ENCODE measurements at regions not wholly inside any gene's neighbourhood (a gene's known extent, or its start where the extent isn't known, plus 50 kb on each side); places are given as distances from the start of the nearest gene placed in this dataset.

- TF ChIP-seq, protein P1, sequence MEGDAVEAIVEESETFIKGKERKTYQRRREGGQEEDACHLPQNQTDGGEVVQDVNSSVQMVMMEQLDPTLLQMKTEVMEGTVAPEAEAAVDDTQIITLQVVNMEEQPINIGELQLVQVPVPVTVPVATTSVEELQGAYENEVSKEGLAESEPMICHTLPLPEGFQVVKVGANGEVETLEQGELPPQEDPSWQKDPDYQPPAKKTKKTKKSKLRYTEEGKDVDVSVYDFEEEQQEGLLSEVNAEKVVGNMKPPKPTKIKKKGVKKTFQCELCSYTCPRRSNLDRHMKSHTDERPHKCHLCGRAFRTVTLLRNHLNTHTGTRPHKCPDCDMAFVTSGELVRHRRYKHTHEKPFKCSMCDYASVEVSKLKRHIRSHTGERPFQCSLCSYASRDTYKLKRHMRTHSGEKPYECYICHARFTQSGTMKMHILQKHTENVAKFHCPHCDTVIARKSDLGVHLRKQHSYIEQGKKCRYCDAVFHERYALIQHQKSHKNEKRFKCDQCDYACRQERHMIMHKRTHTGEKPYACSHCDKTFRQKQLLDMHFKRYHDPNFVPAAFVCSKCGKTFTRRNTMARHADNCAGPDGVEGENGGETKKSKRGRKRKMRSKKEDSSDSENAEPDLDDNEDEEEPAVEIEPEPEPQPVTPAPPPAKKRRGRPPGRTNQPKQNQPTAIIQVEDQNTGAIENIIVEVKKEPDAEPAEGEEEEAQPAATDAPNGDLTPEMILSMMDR (IDR thresholded peaks at IDR 0.05) = no peak
- no peak for TF ChIP-seq EZH2 (IDR thresholded peaks at IDR 0.05; ENCODE audit: borderline replicate concordance, insufficient read depth, low read depth, low read length, poor library complexity, severe bottlenecking)
- Mint-ChIP-seq H3K9me3 (ENCODE audit: insufficient read depth) (no peaks in the 10 kb centered on the region), H3K4me3 (no peak overlapping the region), H3K27ac (no peak overlapping the region), H3K27me3 (peaks cover 31% of the 10 kb centered on the region), H3K4me1 (no peaks in the 10 kb centered on the region)
- H3K27ac ChIP-seq (ENCODE audit: low read length in 2 of 2) = no peak overlapping the region
- WGBS (ENCODE audit: insufficient coverage) = 75% methylated on average over 5 of the region's 6 CpGs
- no peak for ATAC-seq (ENCODE audit: low read depth)
- no peaks in the 10 kb centered on the region for H3K36me3 ChIP-seq (replicated peaks in 1 of 2; ENCODE audit: control extremely low read depth in 1 of 2, control insufficient read depth in 1 of 2, extremely low read depth in 1 of 2, insufficient read depth in 2 of 2, low read length in 1 of 2)
- peaks cover 0 to 8% (median 0%) of the 10 kb centered on the region in 4 experiments for H3K27me3 ChIP-seq (replicated peaks in 1 of 4; ENCODE audit: control extremely low read depth in 1 of 4, control insufficient read depth in 3 of 4, insufficient read depth in 4 of 4, low read length in 3 of 4)
- H3K4me3 ChIP-seq (ENCODE audit: control extremely low read depth in 1 of 5, extremely low read depth in 1 of 5, insufficient read depth in 1 of 5, low read depth in 2 of 5, low read length in 4 of 5) = no peak overlapping the region
- no peaks in the 10 kb centered on the region for H4K20me1 ChIP-seq (ENCODE audit: control insufficient read depth, insufficient read depth, low read length, poor library complexity, severe bottlenecking)
- no peak overlapping the region for H2AFZ ChIP-seq (ENCODE audit: insufficient read depth, low read depth, low read length, poor library complexity, severe bottlenecking)
- H3K4me1 ChIP-seq (ENCODE audit: control insufficient read depth in 2 of 2, insufficient read depth in 2 of 2, low read length in 2 of 2) = no peaks in the 10 kb centered on the region
- H3K79me2 ChIP-seq (ENCODE audit: control insufficient read depth, insufficient read depth, low read length) = no peaks in the 10 kb centered on the region
- ChIA-PET POLR2A (no interaction called here), CTCF (no interaction called here)
- intact Hi-C loops (cut with micrococcal nuclease) = no loop called here
- no peak for DNase-seq
- no peak overlapping the region for H3K4me2 ChIP-seq (replicated peaks; ENCODE audit: low read depth, low read length, poor library complexity, severe bottlenecking)
- H3K9me3 ChIP-seq (ENCODE audit: control extremely low read depth in 1 of 3, control insufficient read depth in 2 of 3, insufficient read depth in 1 of 3, low read length in 2 of 3) = no peaks in the 10 kb centered on the region
- H3K9ac ChIP-seq (ENCODE audit: low read length) = no peak overlapping the region
Measured at GRCh38 chr7:25350041-25350440, 121.8 kb upstream of the NPVF start.

GRCh38 chr7:25351761-25352160 lies 123.5 kb upstream of the NPVF start:
- H3K4me2 ChIP-seq (replicated peaks; ENCODE audit: low read depth, low read length, poor library complexity, severe bottlenecking) = no peak overlapping the region
- DNase-seq (no peak), ATAC-seq (ENCODE audit: low read depth) (no peak)
- H3K27me3 ChIP-seq (replicated peaks in 1 of 4; ENCODE audit: control extremely low read depth in 1 of 4, control insufficient read depth in 3 of 4, insufficient read depth in 4 of 4, low read length in 3 of 4) = peaks cover 0 to 8% (median 0%) of the 10 kb centered on the region in 4 experiments
- TF ChIP-seq, protein P1 (IDR thresholded peaks at IDR 0.05) = no peak
- no peak for TF ChIP-seq EZH2 (IDR thresholded peaks at IDR 0.05; ENCODE audit: borderline replicate concordance, insufficient read depth, low read depth, low read length, poor library complexity, severe bottlenecking)
- no peak overlapping the region for H3K9ac ChIP-seq (ENCODE audit: low read length)
- peaks cover 35% of the 10 kb centered on the region for H3K27me3 Mint-ChIP-seq
- no peaks in the 10 kb centered on the region for H3K79me2 ChIP-seq (ENCODE audit: control insufficient read depth, insufficient read depth, low read length)
- H3K9me3 Mint-ChIP-seq (ENCODE audit: insufficient read depth) = no peaks in the 10 kb centered on the region
- no peaks in the 10 kb centered on the region for H3K9me3 ChIP-seq (ENCODE audit: control extremely low read depth in 1 of 3, control insufficient read depth in 2 of 3, insufficient read depth in 1 of 3, low read length in 2 of 3)
- H3K4me3 Mint-ChIP-seq = no peak overlapping the region
- H3K4me1 ChIP-seq (ENCODE audit: control insufficient read depth in 2 of 2, insufficient read depth in 2 of 2, low read length in 2 of 2) = no peaks in the 10 kb centered on the region
- ChIA-PET CTCF (no interaction called here), POLR2A (no interaction called here)
- H3K27ac ChIP-seq (ENCODE audit: low read length in 2 of 2) = no peak overlapping the region
- intact Hi-C loops (cut with micrococcal nuclease) = no loop called here
- H3K4me1 Mint-ChIP-seq = no peaks in the 10 kb centered on the region
- no peaks in the 10 kb centered on the region for H4K20me1 ChIP-seq (ENCODE audit: control insufficient read depth, insufficient read depth, low read length, poor library complexity, severe bottlenecking)
- no peaks in the 10 kb centered on the region for H3K36me3 ChIP-seq (replicated peaks in 1 of 2; ENCODE audit: control extremely low read depth in 1 of 2, control insufficient read depth in 1 of 2, extremely low read depth in 1 of 2, insufficient read depth in 2 of 2, low read length in 1 of 2)
- H2AFZ ChIP-seq (ENCODE audit: insufficient read depth, low read depth, low read length, poor library complexity, severe bottlenecking) = no peak overlapping the region
- WGBS (ENCODE audit: insufficient coverage) = 88% methylated on average over 1 of the region's 4 CpGs
- H3K4me3 ChIP-seq (ENCODE audit: control extremely low read depth in 1 of 5, extremely low read depth in 1 of 5, insufficient read depth in 1 of 5, low read depth in 2 of 5, low read length in 4 of 5) = no peak overlapping the region
- H3K27ac Mint-ChIP-seq = no peak overlapping the region
